Inferior parietal cortex (tissue), 1 donor: ENCODE measurements at regions not wholly inside any gene's neighbourhood (a gene's known extent, or its start where the extent isn't known, plus 50 kb on each side); places are given as distances from the start of the nearest gene placed in this dataset.
A peak's percentile ranks its signal among the peaks of the same experiment; 100 is the strongest.
"Not testable (repeated sequence)": the region's sequence is repeated elsewhere in the genome, so short reads cannot be mapped to it uniquely, and the experiment has no call there.

Source experiments
- DNase-seq: peaks from one replicate; pipeline ENCODE4 v3.0.0-alpha.2; 2016; ENCODE audit errors: extremely low spot score

- not testable (repeated sequence) for DNase-seq
Observed at GRCh38 chr16:88242312-88243295, 140.2 kb upstream of the ZNF469 start.

- DNase-seq, result not testable (repeated sequence)
Observed at GRCh38 chr16:88243921-88244320, 138.8 kb upstream of the ZNF469 start.

DNA sequence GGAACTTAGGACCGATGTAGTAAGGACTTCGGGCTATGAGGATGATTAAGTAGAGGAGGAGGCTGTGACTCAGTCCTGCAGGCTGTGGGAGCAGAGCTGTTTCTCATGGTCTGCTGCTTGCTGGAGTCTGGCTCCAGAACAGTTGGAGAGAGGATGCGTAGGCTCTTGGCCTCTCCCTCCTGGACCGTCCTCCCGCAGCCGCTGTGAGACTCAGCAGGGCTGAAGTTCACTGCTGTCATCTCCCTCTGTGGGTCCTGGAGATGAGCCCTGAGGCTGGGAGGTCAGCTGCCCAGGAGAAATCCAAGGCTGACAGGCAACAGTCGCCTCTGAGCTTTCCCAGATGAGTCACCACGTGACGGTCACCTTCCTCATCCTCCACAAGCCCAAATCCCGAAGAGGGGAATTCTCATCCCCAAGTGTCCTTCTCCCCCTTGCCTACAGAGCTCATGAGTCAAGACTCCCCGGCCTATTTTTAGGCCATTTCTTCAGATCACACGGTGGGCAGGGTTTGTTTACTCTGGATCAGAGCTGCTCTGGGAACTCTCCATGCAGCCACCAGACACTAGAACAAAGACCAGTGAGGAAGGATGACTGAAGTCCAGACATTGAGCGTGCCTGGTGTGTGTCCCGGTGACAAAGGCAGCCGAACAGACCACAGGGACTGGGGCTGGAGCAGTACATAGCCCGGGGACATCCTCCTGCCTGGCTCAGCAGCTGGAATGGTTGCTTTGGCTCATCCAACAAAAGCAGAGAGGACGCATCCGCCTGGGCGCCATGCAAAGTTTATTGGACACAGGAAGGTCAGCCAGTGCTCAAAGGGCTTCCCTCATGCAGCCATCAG lies 137.3 kb upstream of the ZNF469 start:
- peak; percentile 5 for DNase-seq

- DNase-seq, result not testable (repeated sequence)
Observed at GRCh38 chr16:88246955-88247582, 135.7 kb upstream of the ZNF469 start.

DNA sequence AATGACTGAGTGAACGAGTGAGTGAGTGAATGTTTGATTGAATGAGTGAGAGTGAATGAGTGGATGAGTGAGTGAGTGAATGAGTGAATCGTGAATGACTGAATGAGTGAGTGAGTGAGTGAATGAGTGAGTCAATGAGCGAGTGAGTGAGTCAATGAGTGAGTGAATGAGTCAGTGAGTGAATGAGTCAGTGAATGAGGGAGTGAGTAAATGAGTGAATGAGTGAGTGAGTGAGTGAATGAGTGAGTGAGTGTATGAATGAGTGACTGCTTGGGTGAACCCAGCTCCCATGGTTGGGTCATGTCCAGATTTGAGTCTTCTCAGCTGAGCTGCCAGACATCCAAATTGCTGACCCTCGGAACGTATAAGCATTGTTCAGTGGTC lies 135.2 kb upstream of the ZNF469 start:
- DNase-seq, result not testable (repeated sequence)

DNA sequence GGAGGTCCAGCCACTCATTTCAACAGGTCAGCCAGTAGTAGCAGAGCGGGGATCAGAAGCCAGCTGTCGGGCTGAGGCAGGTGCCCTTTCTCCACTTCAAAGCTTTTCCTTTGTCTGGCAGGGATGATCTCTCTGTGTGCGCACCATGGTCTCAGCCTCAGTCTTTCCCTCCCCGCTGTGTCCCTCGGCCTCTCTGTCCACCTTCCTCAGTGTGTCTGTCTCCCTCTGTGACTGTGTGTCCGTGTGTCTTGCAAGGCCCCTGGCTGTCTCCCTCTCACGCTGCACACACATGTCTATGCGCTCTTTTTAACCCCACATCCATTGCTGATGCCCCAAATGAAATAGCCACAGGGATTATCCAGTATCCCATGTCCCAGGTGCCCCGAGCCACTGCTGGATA lies 134.0 kb upstream of the ZNF469 start:
- not testable (repeated sequence) for DNase-seq

GRCh38 chr16:88250381-88250780 lies 132.4 kb upstream of the ZNF469 start:
- not testable (repeated sequence) for DNase-seq

DNA sequence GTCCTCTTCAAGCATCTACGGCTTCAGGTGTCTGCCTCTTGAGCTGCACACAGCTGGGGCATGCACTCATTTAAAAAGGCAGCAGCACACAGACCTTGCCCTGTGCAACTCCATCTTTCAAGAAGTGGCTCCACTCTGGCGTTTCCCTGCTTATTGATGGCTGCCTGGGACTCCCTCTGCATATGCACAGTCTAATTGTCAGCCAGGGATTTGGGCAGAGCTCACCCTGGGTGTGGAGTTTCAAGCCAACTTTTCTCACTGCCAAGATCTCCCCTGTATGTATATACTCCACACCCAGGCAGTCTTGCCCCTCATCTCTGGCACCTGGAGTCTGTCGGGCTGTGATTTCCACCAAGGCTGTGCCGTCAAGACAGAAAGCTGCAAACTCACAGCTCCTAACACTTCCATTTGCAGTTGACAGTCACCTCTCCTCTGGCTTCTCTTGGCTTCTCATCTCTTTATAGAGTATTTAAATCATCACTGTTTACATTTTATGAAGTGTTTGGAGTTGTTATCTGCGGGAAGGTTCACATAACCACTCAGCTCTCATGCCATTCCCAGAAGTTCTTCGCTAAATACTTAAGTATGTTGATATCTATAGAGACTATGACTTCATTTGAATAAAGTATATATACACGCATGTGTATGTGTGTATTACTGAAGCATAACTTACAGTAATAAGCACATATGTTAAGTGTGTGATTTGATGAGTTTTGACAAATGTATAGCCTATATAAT lies 130.5 kb upstream of the ZNF469 start:
- DNase-seq, result not testable (repeated sequence)

- not testable (repeated sequence) for DNase-seq
Observed at GRCh38 chr16:88258141-88258540, 124.6 kb upstream of the ZNF469 start.

- not testable (repeated sequence) for DNase-seq
Observed at GRCh38 chr16:88258764-88259525, 123.8 kb upstream of the ZNF469 start.

- DNase-seq, result not testable (repeated sequence)
Observed at GRCh38 chr16:88259538-88259937, 123.2 kb upstream of the ZNF469 start.

- DNase-seq, result not testable (repeated sequence)
Observed at GRCh38 chr16:88260146-88260545, 122.6 kb upstream of the ZNF469 start.

- not testable (repeated sequence) for DNase-seq
Observed at GRCh38 chr16:88260881-88261665, 121.7 kb upstream of the ZNF469 start.

DNA sequence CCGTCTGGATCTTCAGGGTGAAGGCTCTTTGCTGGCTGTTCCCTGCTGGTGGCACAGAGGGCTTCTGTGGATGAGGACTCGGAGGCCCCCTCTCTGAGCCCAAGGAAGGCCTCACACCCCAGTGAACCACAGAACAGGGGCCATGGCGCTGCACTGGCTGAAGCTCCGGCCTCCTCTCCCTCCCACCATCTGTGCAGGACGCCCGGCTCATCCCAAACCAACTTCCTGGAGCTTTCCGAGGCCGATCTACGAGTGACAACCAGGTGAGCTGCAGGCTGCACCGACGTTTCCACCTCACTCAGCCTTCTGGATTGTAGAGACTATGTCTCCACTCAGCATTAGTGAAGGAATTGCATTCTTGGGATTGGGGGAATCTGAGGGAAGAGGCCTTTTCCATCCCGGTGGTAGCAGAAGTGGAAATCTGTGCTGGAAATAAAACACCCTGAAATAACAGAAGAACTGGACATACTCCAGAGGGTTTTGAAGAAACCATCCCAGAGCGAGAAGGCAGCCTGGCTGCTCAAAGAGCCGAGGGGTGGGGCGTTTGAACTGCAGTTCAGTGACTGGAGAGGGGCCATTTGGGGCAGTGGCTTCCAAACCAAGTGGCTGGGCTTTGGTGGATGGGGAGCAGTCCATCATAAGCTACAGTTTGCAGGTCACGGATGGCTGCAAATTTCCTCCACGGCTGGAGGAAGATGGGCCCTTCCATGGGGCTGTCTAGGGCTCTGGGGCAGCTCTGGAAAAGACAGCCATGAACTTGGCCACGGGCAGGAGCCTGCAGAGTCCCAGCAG lies 120.7 kb upstream of the ZNF469 start:
- not testable (repeated sequence) for DNase-seq

- not testable (repeated sequence) for DNase-seq
Observed at GRCh38 chr16:88262858-88263563, 119.7 kb upstream of the ZNF469 start.

GRCh38 chr16:88263681-88264287 lies 119.0 kb upstream of the ZNF469 start:
- DNase-seq, result not testable (repeated sequence)

GRCh38 chr16:88264641-88265285 lies 118.0 kb upstream of the ZNF469 start:
- peak; percentile 37 for DNase-seq
